Forelimb muscle (tissue), 1 donor: ENCODE measurements at regions not wholly inside any gene's neighbourhood (a gene's known extent, or its start where the extent isn't known, plus 50 kb on each side); places are given as distances from the start of the nearest gene placed in this dataset.
"Not testable (repeated sequence)": the region's sequence is repeated elsewhere in the genome, so short reads cannot be mapped to it uniquely, and the experiment has no call there.

Source experiments
- DNase-seq: peaks from one replicate; pipeline ENCODE4 v3.0.0-alpha.2; 2013; ENCODE audit warnings: low read depth

GRCh38 chr21:14058566-14058965, 152.2 kb downstream of the LIPI start:
- DNase-seq = no peak

GRCh38 chr21:14057841-14058481, 152.8 kb downstream of the LIPI start:
- not testable (repeated sequence) for DNase-seq

GRCh38 chr21:14057313-14057712, 153.4 kb downstream of the LIPI start:
- DNase-seq = no peak

- DNase-seq = no peak
Measured at GRCh38 chr21:14056771-14057191, 154.0 kb downstream of the LIPI start.

- not testable (repeated sequence) for DNase-seq
Measured at GRCh38 chr21:14055746-14056515, 154.8 kb downstream of the LIPI start.

- no peak for DNase-seq
Measured at GRCh38 chr21:14054682-14055081, 156.1 kb downstream of the LIPI start.

GRCh38 chr21:14050121-14050520, 160.6 kb downstream of the LIPI start:
- no peak for DNase-seq

GRCh38 chr21:14046401-14046800, 164.4 kb downstream of the LIPI start:
- no peak for DNase-seq

- no peak for DNase-seq
Measured at GRCh38 chr21:14040386-14040785, 170.4 kb downstream of the LIPI start.

GRCh38 chr21:14028619-14029018, 182.1 kb downstream of the LIPI start:
- DNase-seq = not testable (repeated sequence)

GRCh38 chr21:14027235-14027869, 183.4 kb downstream of the LIPI start:
- peak; percentile 77 for DNase-seq

- DNase-seq = not testable (repeated sequence)
Measured at GRCh38 chr21:14020108-14020507, 190.6 kb downstream of the LIPI start.

GRCh38 chr21:14015841-14016240, 194.9 kb downstream of the LIPI start:
- DNase-seq = not testable (repeated sequence)

GRCh38 chr21:14013623-14014498, 196.9 kb downstream of the LIPI start:
- DNase-seq = not testable (repeated sequence)

- DNase-seq = no peak
Measured at GRCh38 chr21:14013056-14013603, 197.6 kb downstream of the LIPI start.

GRCh38 chr21:14012409-14012808, 198.3 kb downstream of the LIPI start:
- no peak for DNase-seq

GRCh38 chr21:14011751-14012150, 199.0 kb downstream of the LIPI start:
- not testable (repeated sequence) for DNase-seq

GRCh38 chr21:14011149-14011548, 199.6 kb downstream of the LIPI start:
- DNase-seq = not testable (repeated sequence)

GRCh38 chr21:14010729-14011128, 200.0 kb downstream of the LIPI start:
- no peak for DNase-seq

- DNase-seq = not testable (repeated sequence)
Measured at GRCh38 chr21:14009990-14010389, 200.8 kb downstream of the LIPI start.

- DNase-seq = not testable (repeated sequence)
Measured at GRCh38 chr21:14009238-14009981, 201.3 kb downstream of the LIPI start.
